Immature natural killer cell (primary cell): ENCODE measurements at regions not wholly inside any gene's neighbourhood (a gene's known extent, or its start where the extent isn't known, plus 50 kb on each side); places are given as distances from the start of the nearest gene placed in this dataset.

ENCODE experiments used
- DNase-seq, 3 donors: peaks; one replicate each; pipeline ENCODE4 v3.0.0; 2022; ENCODE audit warnings: mixed read lengths in 1 of 3
- H3K27ac Mint-ChIP-seq, 6 donors: one replicate each; pipeline ENCODE4 v1.8.0; 2020; ENCODE audit warnings: mixed read lengths in 6 of 6, mild to moderate bottlenecking in 5 of 6, inconsistent platforms in 4 of 6, moderate library complexity in 3 of 6
- H3K27me3 Mint-ChIP-seq, 3 donors: one replicate each; pipeline ENCODE4 v1.8.0; 2020 to 2021; ENCODE audit warnings: low read depth in 3 of 3, mild to moderate bottlenecking in 3 of 3, mixed read lengths in 3 of 3, moderate library complexity in 3 of 3, inconsistent platforms in 1 of 3
- H3K36me3 Mint-ChIP-seq, 3 donors: one replicate each; pipeline ENCODE4 v1.8.0; 2020; ENCODE audit warnings: mixed read lengths in 3 of 3, inconsistent platforms in 2 of 3, mild to moderate bottlenecking in 2 of 3
- H3K4me1 Mint-ChIP-seq, 2 donors: one replicate each; pipeline ENCODE4 v1.8.0; 2020; ENCODE audit warnings: inconsistent platforms in 2 of 2, mild to moderate bottlenecking in 2 of 2, mixed read lengths in 2 of 2, moderate library complexity in 1 of 2
- H3K4me3 Mint-ChIP-seq, 5 donors: one replicate each; pipeline ENCODE4 v1.8.0; 2020; ENCODE audit warnings: mild to moderate bottlenecking in 5 of 5, mixed read lengths in 5 of 5, inconsistent platforms in 3 of 5, moderate library complexity in 3 of 5
- H3K9me3 Mint-ChIP-seq, 6 donors: one replicate each; pipeline ENCODE4 v1.8.0; 2020; ENCODE audit warnings: mild to moderate bottlenecking in 6 of 6, mixed read lengths in 6 of 6, inconsistent platforms in 4 of 6, moderate library complexity in 3 of 6

DNA sequence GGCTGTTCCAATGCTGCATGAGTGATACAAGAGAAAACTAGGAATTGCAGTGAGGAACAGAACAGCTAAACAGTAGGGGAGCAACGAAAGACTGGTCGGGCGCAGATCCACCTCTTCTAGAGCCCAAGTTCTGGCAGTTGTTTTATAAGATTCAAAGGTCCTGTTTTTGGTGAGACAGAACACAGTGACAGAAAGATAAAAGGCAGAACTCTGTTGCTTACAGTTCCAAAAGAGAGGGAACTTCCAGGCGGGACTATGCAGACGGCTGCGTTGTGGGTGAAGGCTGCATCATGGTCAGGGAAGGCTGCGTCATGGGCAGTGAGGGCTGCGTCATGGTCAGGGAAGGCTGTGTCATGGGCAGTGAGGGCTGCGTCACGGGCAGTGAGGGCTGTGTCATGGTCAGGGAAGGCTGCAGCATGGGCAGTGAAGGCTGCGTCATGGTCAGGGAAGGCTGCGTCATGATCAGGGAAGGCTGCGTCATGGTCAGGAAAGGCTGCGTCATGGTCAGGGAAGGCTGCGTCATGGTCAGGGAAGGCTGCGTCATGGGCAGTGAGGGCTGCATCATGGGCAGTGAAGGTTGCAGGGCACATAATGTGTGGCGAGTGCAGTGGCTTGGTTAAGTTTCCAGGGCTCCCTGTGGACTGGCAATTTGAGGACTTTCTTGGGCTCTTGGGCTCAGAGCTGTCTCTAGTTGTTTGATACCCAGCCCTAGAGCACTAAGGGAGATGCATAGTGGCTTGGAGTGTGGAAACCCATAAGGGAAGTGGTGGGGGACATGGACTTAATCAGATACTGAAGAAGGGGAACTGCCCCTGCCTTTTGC lies 619.9 kb downstream of the AACS start:
- peaks cover 0 to 6% (median 1%) of the 10 kb centered on the region in 3 donors for H3K27me3 Mint-ChIP-seq
- H3K36me3 Mint-ChIP-seq = no peaks in the 10 kb centered on the region
- no peak overlapping the region for H3K4me3 Mint-ChIP-seq
- no peak for DNase-seq
- H3K4me1 Mint-ChIP-seq = no peaks in the 10 kb centered on the region
- H3K9me3 Mint-ChIP-seq = peaks cover 0 to 4% (median 0%) of the 10 kb centered on the region in 6 donors
- H3K27ac Mint-ChIP-seq = no peak overlapping the region

DNA sequence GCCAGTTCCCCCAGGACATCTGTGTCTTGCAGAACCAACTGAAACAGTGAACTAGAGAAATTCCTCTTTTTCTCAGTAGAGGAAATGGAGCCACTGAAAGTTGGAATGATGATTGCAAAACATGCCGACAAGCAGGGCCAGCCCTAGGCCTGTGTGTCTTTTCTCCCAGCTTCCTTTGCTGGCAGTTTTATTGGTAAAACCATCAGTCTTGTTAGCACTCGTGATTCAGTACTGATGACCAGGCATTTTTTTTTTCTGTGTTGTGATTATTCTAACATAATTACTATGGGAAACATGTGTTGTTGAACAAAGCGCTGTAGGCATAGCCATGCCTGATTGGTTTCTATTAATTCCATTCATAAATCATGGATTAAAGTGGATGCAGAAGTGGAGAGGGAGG lies 620.7 kb downstream of the AACS start:
- H3K36me3 Mint-ChIP-seq = no peaks in the 10 kb centered on the region
- no peak for DNase-seq
- no peak overlapping the region for H3K4me3 Mint-ChIP-seq
- H3K4me1 Mint-ChIP-seq = no peaks in the 10 kb centered on the region
- H3K27ac Mint-ChIP-seq = no peak overlapping the region
- peaks cover 0 to 6% (median 1%) of the 10 kb centered on the region in 3 donors for H3K27me3 Mint-ChIP-seq
- peaks cover 0 to 2% (median 0%) of the 10 kb centered on the region in 6 donors for H3K9me3 Mint-ChIP-seq

DNA sequence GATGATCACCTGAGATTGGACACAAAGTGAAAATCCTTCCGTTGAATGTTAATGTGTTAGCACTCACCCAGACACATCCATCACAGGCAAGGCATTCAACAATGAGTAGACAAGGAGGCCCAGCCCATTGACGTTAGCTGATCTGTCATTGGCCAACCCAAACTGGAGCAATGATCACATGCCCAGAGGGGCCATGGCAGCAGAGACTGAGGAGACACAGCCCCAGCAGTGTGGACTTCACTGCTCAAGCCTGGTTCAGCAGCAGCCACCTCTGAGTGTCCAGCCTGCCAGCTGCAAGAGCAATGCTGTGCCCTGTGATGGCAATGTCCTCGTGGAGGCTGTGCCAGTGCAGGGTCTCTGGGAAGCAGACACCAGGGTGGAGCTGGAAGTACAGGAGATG lies 622.2 kb downstream of the AACS start:
- Mint-ChIP-seq H3K27me3 (peaks cover 0 to 6% (median 0%) of the 10 kb centered on the region in 3 donors), H3K9me3 (peaks cover 0 to 2% (median 0%) of the 10 kb centered on the region in 6 donors), H3K4me3 (no peak overlapping the region), H3K4me1 (no peaks in the 10 kb centered on the region), H3K27ac (no peak overlapping the region), H3K36me3 (no peaks in the 10 kb centered on the region)
- no peak for DNase-seq

DNA sequence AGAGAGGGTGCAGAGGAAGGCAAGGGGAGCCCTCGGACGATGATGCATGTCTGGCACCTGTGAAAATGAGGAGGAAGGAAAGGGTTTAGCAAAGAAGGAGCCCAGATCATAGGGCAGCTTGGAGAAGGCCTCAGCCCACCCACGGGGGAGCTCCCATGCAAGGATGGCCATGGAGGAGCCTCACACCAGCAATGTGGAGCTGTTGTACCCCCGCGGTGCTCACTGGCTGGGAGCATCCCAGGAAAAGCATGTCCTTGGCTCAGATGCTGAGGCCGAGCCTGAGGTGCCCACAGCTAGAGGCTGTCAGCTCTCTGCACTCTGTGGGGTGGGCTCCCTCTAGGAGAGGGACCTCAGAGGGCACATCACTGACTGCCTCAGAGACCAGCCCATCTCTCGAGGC lies 622.6 kb downstream of the AACS start:
- Mint-ChIP-seq H3K4me3 (no peak overlapping the region), H3K27ac (no peak overlapping the region), H3K9me3 (peaks cover 0 to 2% (median 0%) of the 10 kb centered on the region in 6 donors), H3K4me1 (no peaks in the 10 kb centered on the region), H3K27me3 (peaks cover 0 to 6% (median 0%) of the 10 kb centered on the region in 3 donors), H3K36me3 (no peaks in the 10 kb centered on the region)
- no peak for DNase-seq

DNA sequence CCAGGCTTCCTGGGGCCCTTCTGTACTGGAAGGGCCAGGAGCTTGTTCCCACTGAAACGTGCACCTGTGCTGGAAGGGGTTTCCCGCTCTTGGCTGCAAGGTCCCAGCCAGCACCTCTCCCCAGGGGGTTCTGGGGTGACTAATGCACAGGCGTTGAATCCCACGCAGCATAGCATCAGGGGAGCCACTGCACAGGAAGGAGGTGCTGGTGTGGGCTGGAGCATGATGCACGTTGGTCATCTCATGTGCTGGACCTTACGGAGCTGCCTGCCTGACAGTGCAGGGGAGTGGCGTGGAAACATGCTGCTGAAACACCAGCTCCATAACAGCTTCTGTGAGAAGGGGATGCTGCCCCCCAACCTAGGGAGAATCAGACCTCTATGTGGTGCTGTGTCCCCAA lies 623.0 kb downstream of the AACS start:
- Mint-ChIP-seq H3K4me3 (no peak overlapping the region), H3K36me3 (no peaks in the 10 kb centered on the region), H3K9me3 (peaks cover 0 to 2% (median 0%) of the 10 kb centered on the region in 6 donors), H3K27me3 (peaks cover 0 to 6% (median 0%) of the 10 kb centered on the region in 3 donors), H3K27ac (no peak overlapping the region), H3K4me1 (no peaks in the 10 kb centered on the region)
- DNase-seq = no peak

DNA sequence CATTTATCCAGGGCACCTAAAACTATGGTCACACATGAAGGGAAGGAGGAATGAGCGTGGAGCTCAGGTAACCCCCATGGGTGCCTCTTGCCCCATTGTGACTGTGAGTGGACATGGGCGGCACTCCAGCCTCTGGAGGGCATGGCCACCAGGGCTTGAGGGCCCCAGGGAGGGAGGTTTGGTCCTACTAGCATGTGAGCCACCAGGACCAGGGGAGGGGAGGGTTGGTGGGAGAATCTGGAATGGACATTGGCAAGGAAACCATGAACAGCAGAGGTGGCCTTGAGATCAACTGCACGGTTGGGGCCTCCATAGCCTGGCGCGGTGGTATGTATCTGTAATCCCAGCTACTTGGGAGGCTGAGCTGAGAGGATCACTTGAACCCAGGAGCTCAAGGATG lies 623.6 kb downstream of the AACS start:
- no peak overlapping the region for H3K4me3 Mint-ChIP-seq
- H3K36me3 Mint-ChIP-seq = no peaks in the 10 kb centered on the region
- peaks cover 0 to 2% (median 0%) of the 10 kb centered on the region in 6 donors for H3K9me3 Mint-ChIP-seq
- no peak overlapping the region for H3K27ac Mint-ChIP-seq
- peaks cover 0 to 6% (median 0%) of the 10 kb centered on the region in 3 donors for H3K27me3 Mint-ChIP-seq
- no peaks in the 10 kb centered on the region for H3K4me1 Mint-ChIP-seq
- DNase-seq = no peak

DNA sequence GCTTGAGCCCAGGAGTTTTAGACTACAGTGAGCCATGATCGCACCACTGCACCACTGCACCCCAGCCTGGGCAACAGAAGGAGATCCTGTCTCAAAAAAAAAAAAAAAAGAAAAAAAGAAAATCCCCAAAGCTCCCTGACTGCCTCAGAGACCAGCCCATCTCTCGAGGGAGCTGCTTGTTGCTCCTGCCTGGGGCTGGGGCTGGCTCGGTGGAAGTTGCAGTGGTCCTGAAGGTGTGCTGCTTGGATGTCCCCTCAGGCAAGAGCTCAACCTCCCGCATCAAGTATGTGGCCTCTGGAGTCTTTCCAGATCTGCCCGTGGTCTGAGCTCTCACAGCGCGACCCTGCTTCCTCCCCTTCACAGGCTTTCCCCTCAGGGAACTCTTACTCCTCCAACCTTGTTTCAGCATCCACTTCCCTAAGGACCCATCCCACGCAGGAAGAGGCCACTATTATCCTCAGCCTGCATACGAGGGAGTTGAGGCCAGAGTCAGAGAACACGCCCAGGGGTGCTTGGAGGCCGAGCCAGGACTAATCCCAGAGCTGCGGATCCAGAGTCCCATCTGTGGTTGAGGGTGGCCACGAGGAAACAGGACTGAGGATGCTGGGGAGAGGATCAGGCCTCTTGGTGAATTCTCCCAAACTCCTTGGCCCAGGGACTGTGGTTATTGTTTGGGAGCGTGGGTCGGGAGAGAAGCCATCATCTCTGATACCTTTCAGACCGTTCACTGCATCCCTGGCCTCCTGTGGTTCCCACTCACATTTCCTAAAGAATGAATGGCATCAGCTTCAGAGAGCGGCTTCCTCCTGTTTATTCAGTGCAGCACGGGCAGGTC lies 624.6 kb downstream of the AACS start:
- H3K36me3 Mint-ChIP-seq = no peaks in the 10 kb centered on the region
- H3K27ac Mint-ChIP-seq = no peak overlapping the region
- DNase-seq = no peak
- H3K9me3 Mint-ChIP-seq = peaks cover 0 to 2% (median 0%) of the 10 kb centered on the region in 6 donors
- H3K27me3 Mint-ChIP-seq = peaks cover 0 to 6% (median 0%) of the 10 kb centered on the region in 3 donors
- H3K4me3 Mint-ChIP-seq = no peak overlapping the region
- H3K4me1 Mint-ChIP-seq = no peaks in the 10 kb centered on the region

DNA sequence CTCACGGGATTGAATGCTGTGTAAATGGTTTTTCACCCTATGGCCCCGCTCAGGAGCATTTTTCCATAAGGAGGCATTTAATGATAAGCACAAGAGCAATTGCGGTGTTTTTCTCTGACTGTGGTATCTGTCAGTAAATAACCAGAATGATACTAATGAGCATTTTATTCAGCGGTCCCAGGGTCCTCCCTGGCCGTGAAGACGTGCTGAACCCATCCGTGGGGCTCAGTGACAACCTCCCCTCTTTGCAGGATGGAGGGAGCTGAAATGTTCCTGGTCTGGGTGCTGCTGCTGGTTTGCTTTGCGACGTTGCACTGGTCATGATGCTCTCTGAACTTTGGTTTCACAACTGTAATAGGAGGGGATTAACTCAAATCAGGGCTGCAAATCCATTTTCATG lies 625.6 kb downstream of the AACS start:
- no peak for DNase-seq
- Mint-ChIP-seq H3K36me3 (no peaks in the 10 kb centered on the region), H3K27ac (no peak overlapping the region), H3K4me1 (no peaks in the 10 kb centered on the region), H3K9me3 (peaks cover 0 to 8% (median 1%) of the 10 kb centered on the region in 6 donors), H3K4me3 (no peak overlapping the region), H3K27me3 (peaks cover 0 to 3% (median 0%) of the 10 kb centered on the region in 3 donors)

DNA sequence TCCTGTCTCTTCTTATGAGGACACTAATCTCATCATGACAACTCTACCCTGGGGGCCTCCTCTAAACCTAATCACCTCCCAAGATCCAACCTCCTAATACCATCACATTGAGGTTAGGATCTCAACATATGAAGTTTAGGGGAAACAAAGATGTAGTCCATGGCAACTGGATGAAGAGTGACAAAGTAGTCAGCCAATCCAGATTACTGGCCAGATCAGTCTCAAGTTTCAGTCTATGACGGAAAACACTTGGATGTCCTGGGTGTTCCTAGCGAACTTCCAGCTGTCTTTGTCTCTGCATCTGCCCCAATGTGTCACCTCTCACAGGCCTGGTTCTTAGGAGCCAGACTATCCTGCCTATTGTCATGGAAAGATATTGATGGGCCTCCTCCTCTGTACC lies 630.8 kb downstream of the AACS start:
- DNase-seq = no peak
- Mint-ChIP-seq H3K9me3 (peaks cover 0 to 12% (median 0%) of the 10 kb centered on the region in 6 donors), H3K27me3 (peaks cover 2 to 3% (median 2%) of the 10 kb centered on the region in 3 donors), H3K36me3 (no peaks in the 10 kb centered on the region), H3K4me1 (no peaks in the 10 kb centered on the region), H3K4me3 (no peak overlapping the region), H3K27ac (no peak overlapping the region)

DNA sequence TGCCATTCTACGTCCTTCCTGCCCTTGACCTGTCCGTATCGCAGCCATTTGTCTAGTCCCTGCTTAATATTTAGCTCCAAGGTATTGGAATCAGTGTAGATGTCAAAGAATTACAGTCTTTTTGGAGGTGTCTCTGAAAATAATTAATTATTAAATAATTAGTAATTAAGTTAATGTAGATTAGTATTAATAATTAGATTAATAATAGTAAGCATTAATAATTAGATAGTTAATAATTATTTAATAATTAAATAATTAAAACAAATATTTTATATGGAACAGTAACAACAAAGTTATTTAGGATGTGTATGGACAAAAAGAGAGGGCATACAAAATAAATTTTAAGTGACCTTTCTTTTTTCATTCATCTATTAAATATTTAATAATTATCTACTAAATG lies 639.6 kb downstream of the AACS start:
- Mint-ChIP-seq H3K9me3 (peaks cover 0 to 14% (median 3%) of the 10 kb centered on the region in 6 donors), H3K27ac (no peak overlapping the region), H3K4me3 (no peak overlapping the region), H3K27me3 (peaks cover 0 to 3% (median 2%) of the 10 kb centered on the region in 3 donors), H3K36me3 (no peaks in the 10 kb centered on the region), H3K4me1 (no peaks in the 10 kb centered on the region)
- no peak for DNase-seq

DNA sequence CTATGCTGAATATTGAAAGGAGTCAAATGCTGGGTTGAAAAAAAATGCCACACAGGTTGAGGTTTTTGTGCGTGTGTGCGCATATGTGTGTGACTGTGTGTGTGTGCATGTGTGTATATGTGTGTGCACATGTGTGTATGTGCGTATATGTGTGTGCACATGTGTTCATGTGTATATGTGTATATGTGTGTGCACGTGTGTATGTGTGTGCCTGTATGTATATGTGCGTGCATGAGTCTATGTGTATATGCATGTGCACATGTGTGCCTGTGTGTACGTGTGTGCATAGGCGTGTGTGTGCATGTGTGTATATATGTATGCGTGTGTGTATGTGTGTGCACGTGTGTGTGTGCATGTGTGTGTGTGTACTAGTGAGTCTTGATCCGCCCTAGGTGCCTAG lies 655.7 kb downstream of the AACS start:
- no peaks in the 10 kb centered on the region for H3K27me3 Mint-ChIP-seq
- H3K9me3 Mint-ChIP-seq = peaks cover 8 to 30% (median 17%) of the 10 kb centered on the region in 6 donors
- H3K27ac Mint-ChIP-seq = no peak overlapping the region
- no peak overlapping the region for H3K4me3 Mint-ChIP-seq
- DNase-seq = no peak
- peaks cover 0 to 8% (median 4%) of the 10 kb centered on the region in 3 donors for H3K36me3 Mint-ChIP-seq
- H3K4me1 Mint-ChIP-seq = no peaks in the 10 kb centered on the region

DNA sequence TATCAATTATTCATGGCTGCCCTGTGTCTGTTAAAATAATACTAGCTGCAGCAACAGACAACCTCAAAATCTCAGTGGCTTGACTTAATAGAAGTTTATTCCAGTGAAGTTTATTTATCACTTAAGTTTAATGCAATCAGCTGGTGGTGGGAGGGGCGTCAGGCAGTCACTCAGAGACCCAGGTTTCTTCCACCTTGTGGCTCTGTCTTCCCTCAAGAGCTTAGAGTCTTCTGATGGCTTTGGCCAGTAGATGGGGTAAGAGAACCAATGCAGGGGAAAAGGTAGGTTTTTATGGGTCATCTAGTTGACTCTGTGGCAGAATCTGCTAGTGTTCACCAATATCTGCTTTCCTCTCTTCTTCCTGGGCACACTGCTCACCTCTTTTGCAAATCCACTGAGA lies 668.9 kb downstream of the AACS start:
- Mint-ChIP-seq H3K9me3 (peaks cover 0 to 12% (median 4%) of the 10 kb centered on the region in 6 donors), H3K36me3 (no peaks in the 10 kb centered on the region), H3K4me3 (no peak overlapping the region), H3K27me3 (no peaks in the 10 kb centered on the region), H3K4me1 (no peaks in the 10 kb centered on the region), H3K27ac (no peak overlapping the region)
- DNase-seq = no peak

DNA sequence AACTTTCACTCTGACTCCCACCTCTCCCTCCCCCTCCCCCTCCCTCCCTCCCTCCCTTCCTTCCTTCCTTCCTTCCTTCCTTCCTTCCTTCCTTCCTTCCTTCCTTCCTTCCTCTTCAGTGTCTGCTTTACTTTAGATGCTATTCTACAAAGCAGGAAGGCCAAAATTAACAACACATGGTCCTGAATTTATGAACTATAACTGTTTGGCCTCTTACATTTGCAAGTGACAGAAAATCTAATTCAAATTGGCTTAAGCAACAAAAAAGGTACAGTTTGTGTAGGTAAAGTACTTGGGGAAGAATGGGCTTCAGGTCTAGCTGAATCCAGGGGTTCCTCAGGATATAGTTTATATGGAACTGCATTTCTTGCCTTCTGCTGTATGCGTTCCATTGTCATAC lies 673.0 kb downstream of the AACS start:
- no peaks in the 10 kb centered on the region for H3K4me1 Mint-ChIP-seq
- no peak for DNase-seq
- no peaks in the 10 kb centered on the region for H3K36me3 Mint-ChIP-seq
- peaks cover 0 to 14% (median 6%) of the 10 kb centered on the region in 6 donors for H3K9me3 Mint-ChIP-seq
- no peaks in the 10 kb centered on the region for H3K27me3 Mint-ChIP-seq
- no peak overlapping the region for H3K27ac Mint-ChIP-seq
- no peak overlapping the region for H3K4me3 Mint-ChIP-seq

DNA sequence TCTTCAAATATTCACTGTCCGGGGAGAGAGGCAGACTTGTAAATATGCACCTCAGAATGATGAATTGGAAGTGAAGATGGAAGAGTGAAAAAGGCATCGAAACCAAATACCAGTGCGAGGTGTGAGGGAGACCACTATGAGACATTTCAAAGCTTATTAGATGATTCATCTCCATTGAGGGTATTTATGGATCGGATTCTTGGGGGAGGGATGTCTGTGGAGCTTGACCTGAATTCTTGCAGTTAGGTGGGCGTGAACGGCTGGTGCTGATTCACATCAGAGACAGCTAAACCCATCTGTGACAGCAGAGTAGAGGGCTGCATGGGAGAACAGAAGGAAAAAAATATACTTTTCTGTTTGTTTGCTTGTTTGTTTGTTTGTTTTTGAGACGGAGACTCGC lies 677.2 kb downstream of the AACS start:
- H3K4me1 Mint-ChIP-seq = no peaks in the 10 kb centered on the region
- no peak overlapping the region for H3K27ac Mint-ChIP-seq
- no peaks in the 10 kb centered on the region for H3K27me3 Mint-ChIP-seq
- no peaks in the 10 kb centered on the region for H3K36me3 Mint-ChIP-seq
- peaks cover 0 to 8% (median 5%) of the 10 kb centered on the region in 6 donors for H3K9me3 Mint-ChIP-seq
- no peak for DNase-seq
- no peak overlapping the region for H3K4me3 Mint-ChIP-seq
